Inferior parietal cortex (tissue), 1 donor: ENCODE measurements at regions not wholly inside any gene's neighbourhood (a gene's known extent, or its start where the extent isn't known, plus 50 kb on each side); places are given as distances from the start of the nearest gene placed in this dataset.

Experiments used
- DNase-seq: peaks from one replicate; pipeline ENCODE4 v3.0.0-alpha.2; 2016; ENCODE audit errors: extremely low spot score

DNA sequence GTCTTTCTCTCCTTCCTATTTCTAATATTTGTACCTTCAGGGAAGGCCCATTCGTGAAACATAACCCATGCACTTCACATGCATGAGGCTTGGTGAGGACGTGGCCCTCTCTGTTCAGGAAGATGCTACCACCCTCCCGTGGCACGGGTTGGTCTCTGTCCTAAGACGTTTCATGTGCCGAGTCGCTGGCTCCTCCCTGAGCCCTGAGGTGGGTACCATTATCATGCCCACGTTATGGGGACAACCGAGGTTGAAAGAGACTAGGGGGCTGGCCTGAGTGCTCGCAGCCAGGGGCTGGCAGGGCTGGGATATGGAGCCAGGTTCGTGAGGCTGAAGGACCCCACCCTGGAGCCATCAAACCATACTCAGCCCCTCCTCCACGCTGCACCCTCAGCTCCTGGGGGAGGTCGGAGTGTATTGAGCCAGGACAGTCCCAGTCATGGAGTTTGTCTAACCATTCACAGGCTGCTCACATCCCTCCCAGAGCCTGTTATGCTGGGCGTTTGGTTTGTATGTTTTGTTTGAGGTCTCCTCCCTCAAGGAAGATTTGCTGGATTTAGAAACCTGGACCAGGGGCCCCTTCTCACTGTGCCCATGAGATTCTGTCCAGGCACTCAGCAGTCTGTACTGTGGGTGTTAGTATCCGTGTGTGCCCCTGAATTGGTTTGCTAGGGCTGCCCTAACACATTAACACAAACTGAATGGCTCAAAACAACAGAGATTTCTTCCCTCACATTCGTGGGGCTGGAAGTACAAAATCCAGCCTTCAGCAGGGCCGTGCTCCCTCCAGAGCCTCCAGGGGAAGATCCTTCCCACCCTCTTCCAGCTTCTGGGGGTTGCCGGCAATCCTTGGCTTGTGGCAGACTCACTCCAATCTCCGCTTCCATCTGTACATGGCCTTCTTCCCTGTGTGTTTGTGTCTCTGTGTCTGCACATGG, 88.3 kb downstream of the ANKRD60 start:
- no peak for DNase-seq

DNA sequence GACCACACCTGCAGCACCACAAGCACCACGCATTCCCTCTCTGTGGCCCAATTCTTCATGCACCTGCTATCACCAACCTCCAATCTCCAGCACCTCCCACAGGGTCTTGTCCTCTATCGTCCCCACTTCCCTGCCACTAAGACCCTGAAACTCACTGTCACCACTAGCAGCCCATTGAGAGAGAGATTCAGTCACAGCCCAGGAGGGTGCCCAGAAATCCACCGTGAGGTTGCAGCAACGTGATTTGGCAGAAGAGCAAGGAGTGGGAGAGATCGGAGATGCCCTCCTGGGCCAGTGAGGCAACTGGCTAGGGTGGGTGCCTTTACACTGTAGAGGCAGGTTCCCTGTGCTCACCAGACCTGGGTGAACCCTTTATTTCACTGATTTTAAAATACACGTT, 90.1 kb downstream of the ANKRD60 start:
- no peak for DNase-seq

- DNase-seq, result no peak
Measured at GRCh38 chr20:58137651-58138265, 90.7 kb downstream of the ANKRD60 start.

GRCh38 chr20:58137236-58137635, 91.2 kb downstream of the ANKRD60 start:
- DNase-seq, result no peak

DNA sequence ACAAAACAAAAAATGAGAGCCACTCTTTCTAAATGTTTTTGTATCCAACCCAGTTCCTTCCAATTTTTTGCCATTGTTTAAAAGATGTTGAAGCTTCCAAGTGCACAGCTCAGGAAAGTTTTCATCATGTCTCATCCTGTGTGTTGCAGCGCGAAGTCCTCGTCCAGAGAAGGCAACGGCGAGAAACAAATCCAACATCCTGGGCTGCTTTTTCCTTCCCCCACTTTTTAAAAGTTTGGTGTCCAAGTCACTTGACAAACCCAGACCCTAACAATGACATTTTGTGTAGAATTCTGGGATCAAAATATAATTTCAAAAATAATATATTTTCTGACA, 92.3 kb downstream of the ANKRD60 start:
- DNase-seq, result no peak

GRCh38 chr20:58135441-58136148, 92.9 kb downstream of the ANKRD60 start:
- no peak for DNase-seq

GRCh38 chr20:58133020-58133808, 95.2 kb downstream of the ANKRD60 start:
- DNase-seq, result no peak

DNA sequence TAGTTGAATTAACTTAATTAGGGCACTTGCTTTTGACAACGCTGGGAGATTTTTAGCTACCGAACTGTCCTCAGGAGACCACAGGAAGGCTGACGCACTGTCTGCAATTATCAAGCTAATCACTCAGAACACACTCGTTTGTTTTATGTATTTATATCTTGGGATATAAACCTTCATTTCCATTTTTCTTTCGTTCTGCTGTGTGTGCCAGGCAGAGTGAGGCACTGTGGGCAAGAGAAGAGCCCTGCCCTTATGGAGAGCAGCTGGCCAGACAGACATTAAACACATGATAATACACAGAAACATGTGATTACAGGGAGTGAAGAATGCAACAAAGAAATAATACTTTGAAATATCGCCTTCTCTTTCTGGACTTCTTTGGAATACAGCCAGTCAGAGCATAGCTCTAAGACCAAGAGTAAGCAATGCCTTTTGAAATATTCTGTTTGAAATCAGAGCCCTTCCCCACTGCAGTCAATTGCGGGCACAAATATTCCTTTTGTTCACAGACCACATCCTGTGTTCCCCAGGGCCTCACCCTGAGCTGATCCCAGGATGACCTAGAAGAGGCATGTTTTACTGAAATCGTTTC, 96.8 kb downstream of the ANKRD60 start:
- no peak for DNase-seq

DNA sequence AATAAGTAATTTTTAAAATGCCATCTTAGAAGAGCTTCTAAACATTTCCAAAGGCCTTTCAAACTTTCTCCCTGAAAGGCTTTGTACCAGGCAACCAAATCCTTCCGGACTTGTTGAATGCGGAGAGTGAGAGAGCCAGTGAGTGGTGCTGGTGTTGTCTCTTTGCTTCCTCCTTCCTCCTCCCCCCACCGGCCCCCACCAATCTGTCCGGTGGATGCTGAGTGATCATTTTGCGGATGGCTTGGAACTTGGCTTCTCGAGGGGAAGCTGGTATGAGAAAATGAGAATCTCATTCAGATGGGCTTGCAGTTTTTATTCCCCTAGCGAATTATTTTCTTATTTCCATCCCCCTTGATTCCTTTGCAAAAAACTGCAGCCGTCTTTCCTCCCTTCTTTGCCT, 97.3 kb downstream of the ANKRD60 start:
- DNase-seq, result no peak

GRCh38 chr20:58130581-58130980, 97.9 kb downstream of the ANKRD60 start:
- no peak for DNase-seq

DNA sequence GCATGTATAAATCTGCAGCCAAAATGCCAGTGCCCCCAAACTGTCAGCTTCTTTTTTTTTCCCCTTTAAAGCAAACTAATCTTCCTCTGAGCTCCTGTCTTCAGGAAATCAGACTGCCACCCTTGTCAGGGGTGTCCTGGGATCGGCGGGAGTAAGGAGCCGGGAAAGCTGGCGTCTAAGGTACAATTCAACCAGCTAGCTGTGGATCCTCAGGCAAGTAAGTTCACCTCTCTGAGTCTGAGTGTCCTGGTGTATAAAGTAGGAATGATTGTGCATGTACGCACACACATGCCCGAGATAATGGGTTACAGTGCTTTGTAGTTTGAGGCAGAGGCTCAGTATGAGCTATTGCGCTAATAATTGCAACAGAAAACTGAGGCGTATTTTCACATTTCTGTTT, 98.3 kb downstream of the ANKRD60 start:
- DNase-seq, result no peak

DNA sequence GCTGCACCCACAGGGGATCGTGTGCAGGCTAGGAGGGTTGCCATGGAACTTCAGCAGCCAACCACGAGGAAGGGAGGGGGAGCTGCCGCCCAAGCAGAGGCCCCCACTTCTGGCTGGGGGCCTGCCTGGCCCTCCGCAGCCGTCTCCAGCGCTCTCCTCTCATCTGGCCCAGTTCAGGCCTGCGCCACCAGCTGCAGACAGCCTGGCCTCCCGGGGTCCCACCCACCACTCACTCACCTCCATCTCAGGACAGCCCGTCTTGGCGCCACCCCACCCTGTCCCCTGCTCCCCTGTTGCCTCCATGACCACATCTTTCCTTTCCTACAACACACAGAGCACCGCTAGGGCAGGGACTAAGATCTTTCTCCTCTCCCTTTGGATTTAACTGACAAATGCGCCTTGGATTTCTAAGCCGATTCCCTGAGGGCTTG, 98.7 kb downstream of the ANKRD60 start:
- no peak for DNase-seq

GRCh38 chr20:58128635-58129625, 99.5 kb downstream of the ANKRD60 start:
- DNase-seq, result no peak

- DNase-seq, result no peak
Measured at GRCh38 chr20:58127701-58128111, 100.7 kb downstream of the ANKRD60 start.

GRCh38 chr20:58125726-58126125, 102.7 kb downstream of the ANKRD60 start:
- DNase-seq, result no peak

DNA sequence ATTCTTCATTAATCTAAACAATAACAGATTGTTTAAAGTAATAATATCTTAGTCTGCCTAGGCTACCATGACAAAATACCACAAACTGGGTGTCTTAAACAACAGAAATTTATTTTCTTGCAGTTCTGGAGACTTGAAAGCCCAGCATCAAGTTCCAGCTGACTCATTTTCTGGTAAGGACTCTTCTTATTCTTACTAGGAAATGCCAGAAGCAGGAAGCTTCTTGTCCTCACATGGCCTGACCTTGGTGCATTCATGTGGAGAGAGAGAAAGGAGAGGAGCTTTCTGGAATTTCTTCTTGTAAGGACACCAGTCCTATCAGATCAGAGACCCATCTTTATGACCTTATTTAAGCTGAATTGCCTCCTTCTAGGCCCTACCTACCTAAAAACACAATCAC, 110.5 kb downstream of the ANKRD60 start:
- no peak for DNase-seq

DNA sequence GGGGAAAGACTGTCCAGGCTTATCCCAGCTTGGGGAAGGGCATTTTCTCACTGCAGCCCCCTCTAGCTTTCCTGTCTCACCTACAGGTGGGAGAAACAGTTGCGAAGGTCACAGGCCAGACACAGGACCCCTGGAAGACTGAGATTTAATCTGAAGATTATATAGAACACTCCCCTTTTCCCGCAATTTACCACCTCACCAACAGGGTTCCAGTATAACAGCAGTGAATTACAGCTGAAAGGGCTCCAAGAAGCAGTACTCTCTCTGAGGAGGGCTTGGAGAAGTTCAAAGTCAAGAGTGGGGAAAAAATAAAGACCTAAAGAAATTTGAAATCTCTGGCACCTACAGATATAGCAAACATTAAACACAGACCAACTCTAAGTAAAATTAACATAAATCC, 111.9 kb downstream of the ANKRD60 start:
- DNase-seq, result no peak

DNA sequence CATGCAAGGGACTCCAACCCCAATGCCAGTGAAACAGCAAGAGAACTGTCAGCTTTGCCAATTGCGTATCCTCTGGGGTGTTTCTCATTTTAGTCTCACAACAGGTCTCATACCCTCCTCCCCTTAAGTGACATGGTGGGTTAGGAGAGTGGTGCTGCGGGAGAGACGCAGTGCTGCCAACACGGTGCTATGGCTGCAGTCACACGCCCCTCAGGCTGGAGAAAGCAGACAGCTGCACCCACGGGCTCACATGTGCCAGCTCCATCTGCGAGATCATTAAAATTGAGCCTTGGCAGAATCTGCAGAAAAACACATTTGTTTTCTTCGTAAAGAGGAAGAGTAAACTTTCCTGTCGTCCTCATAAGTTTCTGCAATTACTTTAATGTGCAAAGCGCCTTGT, 114.7 kb downstream of the ANKRD60 start:
- DNase-seq, result no peak

DNA sequence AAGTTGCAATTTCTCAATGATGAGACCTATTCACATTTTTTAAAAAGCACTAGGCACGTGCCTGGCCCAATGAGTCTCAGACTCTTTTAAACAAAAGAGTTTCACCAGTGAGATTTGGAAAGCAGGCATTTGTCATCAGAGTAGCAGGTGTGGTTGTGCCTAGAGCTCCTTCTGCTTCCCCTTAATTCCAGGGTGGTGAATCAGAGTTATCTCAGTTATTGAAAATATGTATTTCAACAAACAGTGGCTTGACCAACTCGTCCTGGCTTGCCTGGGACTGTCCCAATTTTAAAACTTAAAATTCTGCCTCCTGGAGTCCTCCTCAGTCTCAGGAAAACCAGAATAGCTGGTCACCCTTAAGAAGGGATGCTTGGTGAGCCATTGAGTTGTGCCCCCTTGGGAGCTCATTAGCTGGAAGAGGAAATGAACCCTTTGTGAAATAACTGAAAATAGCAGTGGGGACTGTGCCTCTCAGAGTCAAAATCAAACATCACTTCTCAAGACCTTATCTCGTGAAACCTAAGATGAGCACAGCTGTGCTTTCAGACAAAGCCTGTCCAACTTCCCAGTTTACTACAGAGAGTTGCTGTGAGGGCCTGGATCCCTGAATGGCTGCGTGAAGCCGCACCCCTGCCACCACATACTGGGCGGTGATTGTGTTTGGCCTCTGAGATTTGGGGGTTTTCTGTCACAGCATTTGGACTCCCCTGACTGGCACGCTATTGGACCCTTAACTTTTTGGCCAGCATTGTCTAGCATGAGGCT, 116.3 kb downstream of the ANKRD60 start:
- no peak for DNase-seq
